ENCODE measurements at regions not wholly inside any gene's neighbourhood (a gene's known extent, or its start where the extent isn't known, plus 50 kb on each side); places are given as distances from the start of the nearest gene placed in this dataset.

- no peaks in the 10 kb centered on the region for H3K4me1 ChIP-seq (ENCODE audit: control insufficient read depth in 1 of 2, insufficient read depth in 2 of 2, low read length in 2 of 2)
- no peak overlapping the region for H3K4me3 ChIP-seq (replicated peaks in 1 of 2; ENCODE audit: low read depth in 1 of 2, low read length in 2 of 2)
- no peak overlapping the region for H3K27ac ChIP-seq (ENCODE audit: low read depth, low read length)
- no peaks in the 10 kb centered on the region for H3K79me2 ChIP-seq (ENCODE audit: insufficient read depth, low read length)
- no peak overlapping the region for H3K9ac ChIP-seq (ENCODE audit: low read length)
- no peaks in the 10 kb centered on the region for H3K36me3 ChIP-seq (ENCODE audit: control insufficient read depth in 1 of 2, insufficient read depth in 2 of 2, low read length in 2 of 2)
- H3K27me3 ChIP-seq (ENCODE audit: insufficient read depth, low read length), result no peaks in the 10 kb centered on the region
- BruUV-seq (replicated peaks), result no TSS peak
- CTCF ChIA-PET, result no interaction called here
- no peak for TF ChIP-seq SRF (IDR thresholded peaks at IDR 0.05; ENCODE audit: low read depth)
- TF ChIP-seq MAX (IDR thresholded peaks at IDR 0.05), result no peak
- no peak for TF ChIP-seq ELF1 (IDR thresholded peaks at IDR 0.05; ENCODE audit: borderline replicate concordance, low read depth)
- TF ChIP-seq CEBPB (IDR thresholded peaks at IDR 0.05; ENCODE audit: low read depth), result no peak
- TF ChIP-seq JUND (IDR thresholded peaks at IDR 0.05), result no peak
- no peak for TF ChIP-seq EZH2phosphoT487 (IDR thresholded peaks at IDR 0.05; ENCODE audit: borderline replicate concordance)
- TF ChIP-seq EZH2 (IDR thresholded peaks at IDR 0.05), result no peak
- no peak for TF ChIP-seq RAD21 (IDR thresholded peaks at IDR 0.05; ENCODE audit: low read depth)
- TF ChIP-seq POLR2A (IDR thresholded peaks at IDR 0.05; ENCODE audit: borderline replicate concordance, extremely low read depth, insufficient read depth, insufficient read length), result no peak
- no peak for TF ChIP-seq TCF7L2 (IDR thresholded peaks at IDR 0.05; ENCODE audit: borderline replicate concordance, extremely low read depth, insufficient read depth, insufficient read length)
- TF ChIP-seq CTCF (IDR thresholded peaks at IDR 0.05 in 2 of 3, conservative IDR thresholded peaks at IDR 0.05 in 1 of 3; ENCODE audit: borderline replicate concordance in 1 of 3, insufficient read depth in 1 of 3, low read depth in 2 of 3, low read length in 2 of 3), result no peak
- TF ChIP-seq, protein P1, sequence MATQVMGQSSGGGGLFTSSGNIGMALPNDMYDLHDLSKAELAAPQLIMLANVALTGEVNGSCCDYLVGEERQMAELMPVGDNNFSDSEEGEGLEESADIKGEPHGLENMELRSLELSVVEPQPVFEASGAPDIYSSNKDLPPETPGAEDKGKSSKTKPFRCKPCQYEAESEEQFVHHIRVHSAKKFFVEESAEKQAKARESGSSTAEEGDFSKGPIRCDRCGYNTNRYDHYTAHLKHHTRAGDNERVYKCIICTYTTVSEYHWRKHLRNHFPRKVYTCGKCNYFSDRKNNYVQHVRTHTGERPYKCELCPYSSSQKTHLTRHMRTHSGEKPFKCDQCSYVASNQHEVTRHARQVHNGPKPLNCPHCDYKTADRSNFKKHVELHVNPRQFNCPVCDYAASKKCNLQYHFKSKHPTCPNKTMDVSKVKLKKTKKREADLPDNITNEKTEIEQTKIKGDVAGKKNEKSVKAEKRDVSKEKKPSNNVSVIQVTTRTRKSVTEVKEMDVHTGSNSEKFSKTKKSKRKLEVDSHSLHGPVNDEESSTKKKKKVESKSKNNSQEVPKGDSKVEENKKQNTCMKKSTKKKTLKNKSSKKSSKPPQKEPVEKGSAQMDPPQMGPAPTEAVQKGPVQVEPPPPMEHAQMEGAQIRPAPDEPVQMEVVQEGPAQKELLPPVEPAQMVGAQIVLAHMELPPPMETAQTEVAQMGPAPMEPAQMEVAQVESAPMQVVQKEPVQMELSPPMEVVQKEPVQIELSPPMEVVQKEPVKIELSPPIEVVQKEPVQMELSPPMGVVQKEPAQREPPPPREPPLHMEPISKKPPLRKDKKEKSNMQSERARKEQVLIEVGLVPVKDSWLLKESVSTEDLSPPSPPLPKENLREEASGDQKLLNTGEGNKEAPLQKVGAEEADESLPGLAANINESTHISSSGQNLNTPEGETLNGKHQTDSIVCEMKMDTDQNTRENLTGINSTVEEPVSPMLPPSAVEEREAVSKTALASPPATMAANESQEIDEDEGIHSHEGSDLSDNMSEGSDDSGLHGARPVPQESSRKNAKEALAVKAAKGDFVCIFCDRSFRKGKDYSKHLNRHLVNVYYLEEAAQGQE (IDR thresholded peaks at IDR 0.05; ENCODE audit: low read depth), result no peak
- no peak for TF ChIP-seq CBX3 (IDR thresholded peaks at IDR 0.05; ENCODE audit: low read depth)
- TF ChIP-seq, protein P2, sequence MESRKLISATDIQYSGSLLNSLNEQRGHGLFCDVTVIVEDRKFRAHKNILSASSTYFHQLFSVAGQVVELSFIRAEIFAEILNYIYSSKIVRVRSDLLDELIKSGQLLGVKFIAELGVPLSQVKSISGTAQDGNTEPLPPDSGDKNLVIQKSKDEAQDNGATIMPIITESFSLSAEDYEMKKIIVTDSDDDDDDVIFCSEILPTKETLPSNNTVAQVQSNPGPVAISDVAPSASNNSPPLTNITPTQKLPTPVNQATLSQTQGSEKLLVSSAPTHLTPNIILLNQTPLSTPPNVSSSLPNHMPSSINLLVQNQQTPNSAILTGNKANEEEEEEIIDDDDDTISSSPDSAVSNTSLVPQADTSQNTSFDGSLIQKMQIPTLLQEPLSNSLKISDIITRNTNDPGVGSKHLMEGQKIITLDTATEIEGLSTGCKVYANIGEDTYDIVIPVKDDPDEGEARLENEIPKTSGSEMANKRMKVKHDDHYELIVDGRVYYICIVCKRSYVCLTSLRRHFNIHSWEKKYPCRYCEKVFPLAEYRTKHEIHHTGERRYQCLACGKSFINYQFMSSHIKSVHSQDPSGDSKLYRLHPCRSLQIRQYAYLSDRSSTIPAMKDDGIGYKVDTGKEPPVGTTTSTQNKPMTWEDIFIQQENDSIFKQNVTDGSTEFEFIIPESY (IDR thresholded peaks at IDR 0.05; ENCODE audit: extremely low read depth, insufficient replicate concordance, low read length), result no peak
- TF ChIP-seq ATF3 (IDR thresholded peaks at IDR 0.05), result no peak
- no peak overlapping the region for H3K4me2 ChIP-seq (ENCODE audit: low read length)
- RAD21 ChIA-PET (ENCODE audit: low non-redundant PET in 1 of 2, low total read pairs in 2 of 2, uncharacterized antibody in 2 of 2, unreplicated experiment in 2 of 2), result no interaction called here
- no peaks in the 10 kb centered on the region for H4K20me1 ChIP-seq (ENCODE audit: insufficient read depth)
- ATAC-seq (no peak), DNase-seq (ENCODE audit: low read depth, low spot score) (no peak)
- H3K9me2 ChIP-seq (ENCODE audit: insufficient read depth), result no peaks in the 10 kb centered on the region
- no peak overlapping the region for H2AFZ ChIP-seq (ENCODE audit: low read depth, low read length, poor library complexity, severe bottlenecking)
- intact Hi-C loops (cut with micrococcal nuclease), result no loop called here
- H3K9me3 ChIP-seq (ENCODE audit: control insufficient read depth in 1 of 2, insufficient read depth in 1 of 2, low read depth in 1 of 2, low read length in 2 of 2), result no peaks in the 10 kb centered on the region
- POLR2A ChIA-PET, result no interaction called here
Measured at GRCh38 chr13:22717036-22717435, 463.7 kb upstream of the SGCG start.

Measured in HCT116 (cell line).